ENCODE measurements at regions not wholly inside any gene's neighbourhood (a gene's known extent, or its start where the extent isn't known, plus 50 kb on each side); places are given as distances from the start of the nearest gene placed in this dataset.

DNA sequence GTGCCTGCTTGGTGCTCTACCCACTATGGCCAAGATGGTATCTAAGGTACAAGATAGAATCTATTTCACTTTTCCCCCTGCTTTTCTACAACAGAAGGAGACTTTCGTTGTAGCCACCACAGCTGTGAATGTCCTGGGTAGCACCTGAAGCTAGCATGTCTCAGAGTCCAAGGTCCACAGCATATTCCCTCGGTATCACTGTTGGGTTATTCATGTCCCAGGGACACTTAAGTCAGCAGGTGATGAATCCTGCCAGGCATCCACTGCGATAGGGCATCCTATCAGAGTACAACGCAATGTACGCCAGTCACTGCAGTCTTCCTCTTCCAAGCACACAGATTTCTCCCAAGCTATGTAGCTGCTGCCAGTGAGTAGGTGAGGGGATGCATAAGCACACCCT is 129.1 kb upstream of the LINC00305 start:
- no peak for DNase-seq (ENCODE audit: low read depth)
- no peak for TF ChIP-seq CTCF (IDR thresholded peaks at IDR 0.05; ENCODE audit: insufficient read depth, low read depth, low read length)
- H3K4me3 ChIP-seq (ENCODE audit: low read depth, low read length), result no peak overlapping the region

GRCh38 chr18:64276311-64277090 is 127.6 kb upstream of the LINC00305 start:
- no peak for DNase-seq (ENCODE audit: low read depth)
- no peak overlapping the region for H3K4me3 ChIP-seq (ENCODE audit: low read depth, low read length)
- no peak for TF ChIP-seq CTCF (IDR thresholded peaks at IDR 0.05; ENCODE audit: insufficient read depth, low read depth, low read length)

DNA sequence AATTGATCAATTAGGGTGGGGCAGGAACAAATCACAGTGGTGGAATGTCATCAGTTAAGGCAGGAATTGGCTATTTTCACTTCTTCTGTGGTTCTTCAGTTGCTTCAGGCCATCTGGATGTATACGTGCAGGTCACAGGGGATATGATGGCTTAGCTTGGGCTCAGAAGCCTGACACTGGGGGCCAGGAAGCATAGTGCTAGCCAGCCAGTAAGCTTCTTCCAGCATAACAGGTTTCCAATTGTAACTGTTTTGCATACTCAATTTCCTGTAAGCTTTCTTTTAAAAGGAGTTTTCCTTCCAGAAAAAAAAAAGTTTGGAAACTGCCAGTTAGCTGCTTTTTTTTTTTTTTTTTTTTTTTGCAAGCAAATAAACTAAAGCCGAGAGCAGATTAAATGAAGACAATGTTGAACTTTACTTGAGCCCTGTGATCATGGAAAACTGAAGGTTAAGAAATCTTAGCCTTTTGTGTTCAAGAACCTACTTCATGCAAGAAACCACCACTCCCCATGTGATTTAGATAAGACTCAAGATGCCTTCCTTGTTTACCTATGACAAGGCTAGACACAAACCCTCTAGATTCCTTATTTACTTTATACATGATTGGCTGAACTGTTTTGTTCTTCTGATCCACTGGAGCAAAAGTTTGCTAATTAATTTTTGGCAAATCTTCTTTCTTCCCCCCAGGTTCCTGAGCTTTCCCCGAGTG is 126.9 kb upstream of the LINC00305 start:
- no peak for DNase-seq (ENCODE audit: low read depth)
- TF ChIP-seq CTCF (IDR thresholded peaks at IDR 0.05; ENCODE audit: insufficient read depth, low read depth, low read length), result no peak
- no peak overlapping the region for H3K4me3 ChIP-seq (ENCODE audit: low read depth, low read length)

- DNase-seq (ENCODE audit: low read depth), result no peak
- TF ChIP-seq CTCF (IDR thresholded peaks at IDR 0.05; ENCODE audit: insufficient read depth, low read depth, low read length), result no peak
- no peak overlapping the region for H3K4me3 ChIP-seq (ENCODE audit: low read depth, low read length)
Measured at GRCh38 chr18:64273724-64274123, 124.8 kb upstream of the LINC00305 start.

GRCh38 chr18:64271975-64272659 is 123.2 kb upstream of the LINC00305 start:
- no peak for TF ChIP-seq CTCF (IDR thresholded peaks at IDR 0.05; ENCODE audit: insufficient read depth, low read depth, low read length)
- H3K4me3 ChIP-seq (ENCODE audit: low read depth, low read length), result no peak overlapping the region

DNA sequence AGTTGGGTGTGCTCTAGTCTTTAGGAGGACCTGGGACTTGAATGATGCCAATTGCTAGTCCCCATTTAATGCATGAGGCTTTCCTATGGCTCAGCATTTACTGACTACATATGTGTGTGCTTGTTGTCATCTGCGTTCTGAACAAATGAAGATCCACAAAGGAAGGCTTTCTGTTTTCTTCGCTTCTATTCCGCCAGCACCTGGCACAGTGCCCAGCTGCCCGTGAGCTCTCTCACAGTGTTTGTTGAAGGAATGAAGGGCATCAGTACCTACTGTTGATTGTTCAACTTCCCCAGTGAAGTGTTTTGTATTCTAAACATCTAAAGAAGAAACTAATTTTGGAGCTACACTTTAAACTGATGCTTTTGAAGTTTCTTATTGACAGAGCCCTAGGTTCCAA is 122.4 kb upstream of the LINC00305 start:
- no peak overlapping the region for H3K4me3 ChIP-seq (ENCODE audit: low read depth, low read length)
- no peak for DNase-seq (ENCODE audit: low read depth)
- TF ChIP-seq CTCF (IDR thresholded peaks at IDR 0.05; ENCODE audit: insufficient read depth, low read depth, low read length), result no peak

More at GRCh38 chr18:64271975-64272659, 123.2 kb upstream of the LINC00305 start:
- no peak for DNase-seq (ENCODE audit: low read depth)

Data from fibroblast of villous mesenchyme (primary cell).